HG03175 (cell line): ENCODE measurements at regions not wholly inside any gene's neighbourhood (a gene's known extent, or its start where the extent isn't known, plus 50 kb on each side); places are given as distances from the start of the nearest gene placed in this dataset.

ENCODE experiments used
- ATAC-seq: cut with Tn5 transposase; IDR thresholded peaks from one replicate; pipeline ENCODE4 v1.9.1; 2021; ENCODE audit warnings: mild to moderate bottlenecking, moderate library complexity; ENCODE audit not compliant: unreplicated experiment

DNA sequence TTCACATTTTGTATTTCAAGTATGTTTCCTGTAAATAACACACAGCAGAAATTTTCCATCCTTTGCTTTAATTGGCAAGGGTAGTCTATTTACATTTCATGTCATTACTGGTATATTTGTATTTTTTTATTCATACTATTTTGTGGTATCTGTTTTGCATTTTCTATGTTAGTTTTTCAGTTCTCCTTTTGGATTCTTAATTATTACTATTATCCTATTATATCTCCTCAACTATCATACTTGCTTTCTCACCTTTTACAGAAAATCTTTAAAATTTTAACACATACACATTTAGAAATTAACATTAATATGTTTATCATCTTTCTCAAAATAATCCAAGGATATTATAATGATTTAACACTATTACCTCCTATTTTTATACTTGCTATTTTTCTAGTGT lies 918.3 kb upstream of the MAP3K7 start:
- no peak for ATAC-seq

DNA sequence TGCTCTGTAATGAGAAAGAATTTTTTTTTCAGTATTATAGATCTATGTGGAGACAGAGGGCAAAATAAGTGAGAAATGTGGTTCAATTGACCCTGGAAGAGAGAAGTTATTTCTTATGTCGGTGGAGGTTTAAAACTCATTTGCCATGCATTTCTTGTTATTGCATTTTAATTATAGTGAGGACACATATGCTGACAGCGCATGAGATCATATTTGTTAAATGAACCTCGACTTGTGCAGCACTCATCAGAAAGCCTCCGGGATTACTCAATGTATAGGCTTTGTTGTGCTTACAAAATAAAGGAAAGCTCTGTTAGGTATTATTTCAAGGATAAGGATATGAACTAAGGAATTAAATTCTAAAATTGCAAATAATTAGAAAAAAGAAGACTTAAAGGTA lies 915.1 kb upstream of the MAP3K7 start:
- ATAC-seq = no peak

DNA sequence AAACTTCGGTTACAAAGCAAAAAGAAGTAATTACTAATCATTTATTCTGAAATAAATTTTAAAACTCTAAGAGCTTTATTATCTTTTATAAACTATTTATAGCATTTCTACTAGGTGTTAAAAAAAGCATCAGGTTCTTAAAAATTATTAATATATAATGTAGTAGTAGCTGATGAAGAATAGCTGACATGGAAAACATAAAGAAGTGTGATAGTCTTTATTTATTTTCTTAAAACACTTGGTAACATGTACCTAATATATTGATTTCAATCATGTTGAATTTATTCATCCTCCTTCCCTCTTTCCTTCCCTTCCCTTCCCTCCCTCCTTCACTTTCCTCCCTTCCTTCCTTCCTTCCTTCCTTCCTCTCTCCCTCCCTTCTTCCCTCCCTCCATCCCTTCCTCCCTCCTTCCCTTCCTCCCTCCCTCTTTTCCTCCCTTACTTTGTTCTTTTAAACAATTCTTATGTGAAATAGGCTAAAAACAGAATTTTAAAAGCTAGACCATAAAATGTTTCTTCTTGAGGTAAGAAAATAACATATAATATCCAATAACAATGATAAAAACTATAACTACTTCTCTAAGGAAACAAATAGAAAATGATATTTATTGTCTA lies 913.9 kb upstream of the MAP3K7 start:
- no peak for ATAC-seq

DNA sequence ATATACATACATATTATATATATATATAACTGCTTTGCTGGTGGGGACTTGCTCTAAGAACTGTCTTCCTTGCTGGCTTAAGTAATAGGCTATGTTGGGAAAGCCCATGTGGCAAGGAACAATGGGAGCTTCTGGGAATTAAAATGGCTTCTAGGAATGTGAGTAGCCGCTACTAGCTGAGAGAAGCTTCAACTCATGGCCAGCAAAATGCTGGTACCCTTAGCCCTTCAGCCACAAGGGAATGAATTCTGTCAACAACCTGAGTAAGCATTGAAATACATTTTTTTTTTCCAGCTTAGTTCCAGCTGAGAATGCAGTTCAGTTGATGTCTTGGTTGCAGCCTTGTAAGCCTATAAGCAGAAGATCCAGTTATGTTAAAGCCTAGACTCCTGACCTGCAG lies 911.7 kb upstream of the MAP3K7 start:
- no peak for ATAC-seq

DNA sequence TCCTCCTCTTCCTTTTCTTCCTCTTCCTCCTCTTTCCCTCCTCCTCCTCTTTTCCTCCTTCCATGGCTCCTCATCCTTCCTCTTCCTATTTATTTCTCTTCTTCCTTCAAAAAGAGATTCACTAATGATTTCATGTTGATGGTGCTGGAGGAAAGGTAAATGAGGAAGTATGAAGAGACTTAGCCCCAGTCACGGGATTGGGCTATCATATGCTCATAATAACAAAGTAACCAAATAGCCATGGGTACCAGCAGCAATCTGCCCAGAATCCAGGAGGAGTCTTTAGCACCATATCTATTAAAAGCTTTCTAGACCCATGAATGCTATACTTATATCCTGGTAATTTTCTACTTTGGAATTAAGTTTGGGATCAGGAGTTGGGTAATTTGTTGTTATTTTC lies 910.9 kb upstream of the MAP3K7 start:
- ATAC-seq = no peak

GRCh38 chr6:91490671-91491301 lies 903.9 kb upstream of the MAP3K7 start:
- no peak for ATAC-seq

DNA sequence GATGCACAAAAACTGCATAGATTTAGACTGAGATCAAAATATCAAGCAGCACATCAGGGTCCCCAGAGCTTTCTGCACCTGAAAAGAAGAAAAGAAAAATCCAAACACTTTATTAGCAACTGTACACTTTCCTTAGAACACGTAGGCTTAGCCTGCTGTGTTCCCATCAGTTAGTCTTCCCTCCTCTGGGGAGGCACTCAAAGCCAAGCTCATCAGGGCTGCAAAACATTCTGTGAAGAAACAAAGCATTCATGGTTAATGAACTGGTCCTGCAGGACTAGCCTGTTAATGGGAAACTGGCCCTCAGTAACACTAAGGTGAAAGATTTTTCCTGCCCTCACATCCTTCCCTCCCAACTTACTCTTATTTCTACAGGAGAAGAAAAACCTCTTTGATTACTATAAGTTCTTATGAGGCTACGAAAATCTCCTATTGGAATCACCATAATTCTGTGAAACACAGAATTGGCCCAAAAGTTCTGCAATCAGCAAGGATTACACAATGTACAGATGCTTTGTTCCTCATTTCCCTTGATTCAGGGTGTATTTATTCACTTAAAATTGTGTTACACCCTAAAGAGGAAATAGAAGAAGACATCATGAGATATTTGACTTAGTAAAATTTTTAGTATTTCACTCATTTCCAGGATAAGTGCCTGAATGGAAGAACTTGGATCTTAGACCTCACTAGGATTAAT lies 901.0 kb upstream of the MAP3K7 start:
- no peak for ATAC-seq

DNA sequence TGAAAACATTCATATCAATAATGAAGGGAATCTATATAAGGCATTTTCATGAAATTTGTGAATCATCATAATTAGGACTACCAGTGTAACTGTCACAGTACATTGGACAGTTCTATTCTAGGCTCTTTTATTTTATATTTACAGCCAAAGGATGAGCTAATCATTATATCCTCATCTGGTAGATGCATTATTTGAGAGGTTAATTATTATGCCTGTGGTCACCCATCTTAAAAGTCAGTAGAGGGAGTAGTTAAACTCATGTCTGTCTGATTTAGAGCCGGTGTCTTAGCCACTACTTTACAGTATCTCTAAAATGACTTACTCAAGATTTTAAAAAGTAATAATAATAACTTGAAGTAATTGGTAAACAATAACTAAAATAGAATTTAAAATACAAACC lies 899.3 kb upstream of the MAP3K7 start:
- ATAC-seq = peak; percentile 45

- ATAC-seq = no peak
Measured at GRCh38 chr6:91485047-91485446, 898.2 kb upstream of the MAP3K7 start.

- ATAC-seq = peak; percentile 45
Measured at GRCh38 chr6:91483415-91484105, 896.7 kb upstream of the MAP3K7 start.

DNA sequence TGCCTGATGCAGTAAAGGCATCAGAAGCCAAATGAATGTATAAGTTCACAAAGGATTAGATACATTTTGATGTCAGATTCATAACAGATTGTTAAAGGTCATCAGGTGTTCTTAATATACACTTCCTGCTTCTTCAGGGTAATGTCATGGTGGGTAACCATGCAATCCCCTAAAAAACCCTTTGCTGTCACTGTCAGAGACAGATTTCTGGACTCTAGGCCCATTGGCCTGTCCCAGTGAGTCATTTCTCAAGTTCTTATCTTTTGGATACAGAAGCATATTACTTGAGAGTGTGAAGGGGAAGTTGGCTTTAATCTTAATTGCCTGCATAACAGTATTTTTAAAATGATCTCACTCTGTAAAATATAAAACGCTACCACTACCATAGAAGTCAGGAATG lies 895.6 kb upstream of the MAP3K7 start:
- ATAC-seq = peak; percentile 53

GRCh38 chr6:91480402-91480801 lies 893.5 kb upstream of the MAP3K7 start:
- ATAC-seq = no peak

- no peak for ATAC-seq
Measured at GRCh38 chr6:91477688-91478087, 890.8 kb upstream of the MAP3K7 start.

- no peak for ATAC-seq
Measured at GRCh38 chr6:91476000-91476399, 889.1 kb upstream of the MAP3K7 start.

DNA sequence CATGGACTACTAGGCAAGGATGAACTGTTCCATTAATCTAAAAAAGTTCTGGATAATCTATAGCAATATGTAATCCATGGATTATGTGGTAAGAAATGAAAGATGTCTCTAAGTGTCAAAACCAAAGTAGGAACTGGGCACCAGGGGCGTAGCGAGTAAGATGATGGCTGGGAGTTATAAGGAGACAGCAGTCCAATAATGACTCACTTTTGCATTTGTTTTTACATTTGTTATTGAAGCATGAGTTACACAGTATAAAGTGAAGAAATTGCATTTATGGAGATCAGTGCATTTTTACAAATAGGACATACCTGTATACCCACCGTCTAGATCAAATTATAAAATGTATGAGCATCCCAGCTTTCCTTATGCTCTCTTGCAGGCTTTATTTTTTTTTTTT lies 878.5 kb upstream of the MAP3K7 start:
- ATAC-seq = no peak

- ATAC-seq = no peak
Measured at GRCh38 chr6:91464718-91465117, 877.8 kb upstream of the MAP3K7 start.

- ATAC-seq = peak; percentile 74
Measured at GRCh38 chr6:91464201-91464600, 877.3 kb upstream of the MAP3K7 start.

GRCh38 chr6:91462241-91462640 lies 875.4 kb upstream of the MAP3K7 start:
- no peak for ATAC-seq

- no peak for ATAC-seq
Measured at GRCh38 chr6:91453224-91453878, 866.5 kb upstream of the MAP3K7 start.

- ATAC-seq = no peak
Measured at GRCh38 chr6:91449539-91449938, 862.7 kb upstream of the MAP3K7 start.

GRCh38 chr6:91447530-91448254 lies 860.8 kb upstream of the MAP3K7 start:
- no peak for ATAC-seq
